DMS53 treated with DMSO at 0.1 percent for 48 hours (cell line): ENCODE measurements at regions not wholly inside any gene's neighbourhood (a gene's known extent, or its start where the extent isn't known, plus 50 kb on each side); places are given as distances from the start of the nearest gene placed in this dataset.

ENCODE experiments used
- DNase-seq: peaks from one replicate; lab custom pipeline; 2025; ENCODE audit not compliant: unreplicated experiment; lab: John Stamatoyannopoulos, UW

GRCh38 chr4:155616117-155616516 lies 50.5 kb upstream of the GUCY1A1 start:
- DNase-seq, result no peak

GRCh38 chr4:155615081-155615887 lies 51.4 kb upstream of the GUCY1A1 start:
- no peak for DNase-seq

- DNase-seq, result no peak
These were observed 52.4 kb upstream of the GUCY1A1 start for GRCh38 chr4:155614111-155614762.

GRCh38 chr4:155612074-155612473 lies 54.6 kb upstream of the GUCY1A1 start:
- DNase-seq, result no peak

- no peak for DNase-seq
These were observed 55.1 kb upstream of the GUCY1A1 start for GRCh38 chr4:155611501-155611900.

- no peak for DNase-seq
These were observed 56.5 kb upstream of the GUCY1A1 start for GRCh38 chr4:155610143-155610542.

GRCh38 chr4:155609455-155610059 lies 57.1 kb upstream of the GUCY1A1 start:
- no peak for DNase-seq

GRCh38 chr4:155608225-155608885 lies 58.3 kb upstream of the GUCY1A1 start:
- no peak for DNase-seq

GRCh38 chr4:155607481-155607880 lies 59.2 kb upstream of the GUCY1A1 start:
- DNase-seq, result no peak

- no peak for DNase-seq
These were observed 61.7 kb upstream of the GUCY1A1 start for GRCh38 chr4:155604718-155605626.

GRCh38 chr4:155603360-155603891 lies 63.2 kb upstream of the GUCY1A1 start:
- no peak for DNase-seq

GRCh38 chr4:155602351-155603140 lies 64.1 kb upstream of the GUCY1A1 start:
- DNase-seq, result no peak

- no peak for DNase-seq
These were observed 66.4 kb upstream of the GUCY1A1 start for GRCh38 chr4:155600244-155600643.

GRCh38 chr4:155599596-155599995 lies 67.1 kb upstream of the GUCY1A1 start:
- DNase-seq, result no peak

- DNase-seq, result no peak
These were observed 67.6 kb upstream of the GUCY1A1 start for GRCh38 chr4:155599085-155599484.

GRCh38 chr4:155597933-155598451 lies 68.7 kb upstream of the GUCY1A1 start:
- DNase-seq, result no peak

- DNase-seq, result no peak
These were observed 69.4 kb upstream of the GUCY1A1 start for GRCh38 chr4:155597281-155597680.

- no peak for DNase-seq
These were observed 72.9 kb upstream of the GUCY1A1 start for GRCh38 chr4:155593793-155594192.

- DNase-seq, result no peak
These were observed 73.7 kb upstream of the GUCY1A1 start for GRCh38 chr4:155592938-155593297.
